NCI-H1417 treated with DMSO at 0.1 percent for 48 hours (cell line): ENCODE measurements at regions not wholly inside any gene's neighbourhood (a gene's known extent, or its start where the extent isn't known, plus 50 kb on each side); places are given as distances from the start of the nearest gene placed in this dataset.
"Not testable (repeated sequence)": the region's sequence is repeated elsewhere in the genome, so short reads cannot be mapped to it uniquely, and the experiment has no call there.

Experiments used
- DNase-seq: peaks from one replicate; lab custom pipeline; 2025; lab: John Stamatoyannopoulos, UW

- no peak for DNase-seq
Observed at GRCh38 chr2:163949693-163950092, 213.9 kb upstream of the FIGN start.

DNA sequence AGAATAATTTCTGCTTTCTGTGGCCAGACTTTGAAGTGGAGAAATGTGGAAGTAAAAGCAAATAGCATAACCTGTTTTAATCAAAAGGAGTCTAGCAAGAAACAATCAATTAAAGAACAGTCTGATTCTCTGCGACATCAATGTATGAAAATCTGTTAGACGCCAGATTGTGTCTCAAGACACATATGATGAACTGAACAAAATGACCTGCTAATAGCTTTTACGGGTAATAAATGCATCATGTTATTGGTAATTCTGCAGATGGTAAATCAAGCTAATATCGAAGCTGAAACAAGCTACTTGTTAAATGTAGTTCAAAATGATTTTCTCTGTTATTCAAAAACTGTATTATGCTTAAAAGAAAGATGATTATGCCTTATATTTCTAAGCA, 208.5 kb upstream of the FIGN start:
- no peak for DNase-seq

DNA sequence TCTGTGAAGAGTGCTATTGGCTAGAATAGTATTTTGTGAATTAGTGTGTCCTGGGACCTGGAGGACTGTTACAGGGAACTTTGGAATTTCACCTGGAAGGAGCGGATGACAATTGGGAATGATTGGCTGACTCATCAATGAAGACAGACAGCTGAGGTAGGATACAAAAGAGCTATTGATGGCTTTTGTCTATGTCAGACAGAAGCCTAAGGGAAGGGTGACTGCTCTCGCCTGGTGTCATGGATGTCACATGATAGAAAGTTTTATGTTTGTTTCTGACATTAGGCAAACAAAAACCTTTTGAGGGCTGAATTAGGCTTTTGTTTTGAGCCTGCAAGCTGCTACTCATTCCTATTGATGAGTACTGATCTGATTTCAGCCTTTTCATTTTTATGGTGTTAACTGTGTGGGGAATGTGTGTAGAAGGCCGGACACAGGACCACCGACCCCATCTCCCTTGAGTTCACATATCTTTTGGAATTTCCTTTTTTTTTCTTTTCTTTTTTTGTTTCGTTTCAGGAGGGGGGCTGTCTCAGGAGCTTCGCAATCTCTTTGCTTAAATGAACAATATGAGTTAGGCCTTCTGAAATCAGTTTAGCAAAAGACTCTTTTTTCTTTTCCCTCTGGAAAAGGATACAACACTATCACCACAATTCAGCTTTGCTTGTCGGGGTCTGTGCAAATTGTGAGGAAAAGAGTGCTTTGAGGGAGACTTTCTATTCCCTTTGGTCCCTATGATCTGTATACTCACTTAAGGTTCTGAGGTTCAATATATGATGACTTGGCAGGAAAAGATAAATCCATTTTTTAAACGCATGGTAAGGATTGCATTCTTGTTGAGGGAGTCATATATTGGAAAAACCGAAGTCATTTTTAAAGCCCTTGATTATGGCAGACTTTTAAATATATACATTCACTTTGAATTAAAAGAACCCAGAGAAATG, 207.9 kb upstream of the FIGN start:
- no peak for DNase-seq

DNA sequence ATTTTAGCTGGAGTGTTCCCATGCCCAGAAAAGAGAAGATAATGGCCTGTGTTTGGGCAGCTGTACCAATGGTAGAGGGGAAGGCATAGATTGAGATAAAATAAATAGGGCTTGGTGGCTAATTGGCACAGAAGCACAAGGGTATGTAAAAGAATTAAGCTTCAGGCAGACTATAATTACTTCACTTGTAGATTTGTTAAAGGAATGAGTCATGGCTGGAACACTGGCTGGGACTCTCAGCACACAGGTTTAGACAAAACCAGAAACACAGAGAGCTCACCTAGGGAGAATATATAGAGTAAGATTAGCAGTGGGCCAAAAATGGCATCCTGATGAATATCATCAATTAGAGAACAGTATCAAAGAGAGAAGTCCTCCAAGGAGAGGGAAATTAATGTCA, 198.3 kb upstream of the FIGN start:
- DNase-seq, result no peak

DNA sequence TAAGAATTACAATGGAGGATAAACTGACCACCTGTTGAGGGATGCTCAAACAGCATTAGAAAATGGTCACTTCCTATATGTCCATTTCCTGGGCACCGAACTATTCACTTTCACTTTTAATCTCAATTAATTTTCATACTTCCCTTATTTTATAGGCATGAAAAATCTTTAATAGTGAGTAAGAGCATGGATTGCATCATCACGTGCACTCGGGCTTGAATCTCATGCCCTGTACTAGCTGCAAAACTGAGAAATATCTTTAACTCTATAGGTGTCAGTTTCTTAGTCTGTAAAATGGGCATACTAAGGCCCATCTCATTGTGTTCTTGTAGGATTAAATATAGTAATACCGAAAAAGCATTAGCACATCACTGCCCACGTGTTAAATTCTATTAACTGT, 183.9 kb upstream of the FIGN start:
- no peak for DNase-seq

- DNase-seq, result not testable (repeated sequence)
Observed at GRCh38 chr2:163914486-163914885, 178.7 kb upstream of the FIGN start.

GRCh38 chr2:163913532-163913944, 177.7 kb upstream of the FIGN start:
- not testable (repeated sequence) for DNase-seq

GRCh38 chr2:163909411-163910080, 173.7 kb upstream of the FIGN start:
- DNase-seq, result no peak

- DNase-seq, result no peak
Observed at GRCh38 chr2:163906410-163906809, 170.6 kb upstream of the FIGN start.

DNA sequence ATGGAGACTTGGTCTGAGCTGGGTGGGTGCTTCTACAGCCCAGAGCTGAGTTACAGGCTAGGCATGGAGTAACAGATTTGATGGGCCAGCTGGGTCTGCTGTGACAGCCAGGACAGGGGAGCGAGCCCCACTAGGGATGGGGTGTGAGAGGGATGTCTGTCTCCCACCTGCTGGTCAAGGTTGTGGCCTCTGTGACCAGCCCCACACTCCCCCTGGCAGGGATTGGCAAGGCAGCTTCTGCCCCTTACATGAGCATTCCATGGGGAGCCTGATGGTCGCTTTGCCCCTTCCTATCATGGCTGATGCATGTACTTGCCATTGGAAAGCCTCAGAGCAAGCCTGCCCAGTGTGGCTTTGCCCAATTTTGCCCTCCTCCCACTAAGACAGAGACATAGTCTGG, 162.0 kb upstream of the FIGN start:
- no peak for DNase-seq

DNA sequence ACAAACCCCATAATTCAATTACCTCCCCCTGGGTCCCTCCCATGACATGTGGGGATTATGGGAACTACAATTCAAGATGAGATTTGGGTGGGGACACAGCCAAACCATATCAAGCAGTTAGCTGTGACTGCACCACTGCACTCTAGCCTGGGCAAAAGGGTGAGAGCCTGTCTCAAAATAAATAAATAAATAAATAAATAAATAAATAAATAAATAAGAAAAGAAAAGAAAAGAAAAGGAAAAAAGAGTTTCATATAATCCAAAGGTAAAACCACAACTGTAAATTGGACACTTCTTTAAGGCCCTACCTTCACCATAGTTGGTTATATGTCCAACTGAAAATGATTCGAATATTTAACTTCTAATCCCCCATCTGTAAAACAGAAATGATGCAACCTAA, 157.6 kb upstream of the FIGN start:
- DNase-seq, result not testable (repeated sequence)

GRCh38 chr2:163888591-163888990, 152.8 kb upstream of the FIGN start:
- DNase-seq, result no peak

DNA sequence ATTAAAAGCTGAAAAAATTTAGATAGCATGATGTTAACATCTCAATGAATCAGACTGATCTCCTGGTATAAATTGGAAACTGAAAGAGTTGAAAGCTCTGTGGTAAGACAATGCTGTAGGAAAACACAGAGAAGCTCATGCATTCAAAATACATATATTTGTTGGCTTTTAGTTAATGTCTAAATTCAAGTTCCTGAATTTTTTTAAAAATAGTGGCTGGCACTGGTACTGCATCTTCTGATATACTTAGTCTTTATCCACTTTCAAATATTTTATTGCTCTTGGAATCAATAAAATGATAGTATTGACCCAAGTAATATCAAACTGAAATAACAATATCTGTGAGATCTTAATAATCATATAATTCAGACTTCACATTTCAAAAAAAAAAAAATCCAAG, 151.4 kb upstream of the FIGN start:
- no peak for DNase-seq

DNA sequence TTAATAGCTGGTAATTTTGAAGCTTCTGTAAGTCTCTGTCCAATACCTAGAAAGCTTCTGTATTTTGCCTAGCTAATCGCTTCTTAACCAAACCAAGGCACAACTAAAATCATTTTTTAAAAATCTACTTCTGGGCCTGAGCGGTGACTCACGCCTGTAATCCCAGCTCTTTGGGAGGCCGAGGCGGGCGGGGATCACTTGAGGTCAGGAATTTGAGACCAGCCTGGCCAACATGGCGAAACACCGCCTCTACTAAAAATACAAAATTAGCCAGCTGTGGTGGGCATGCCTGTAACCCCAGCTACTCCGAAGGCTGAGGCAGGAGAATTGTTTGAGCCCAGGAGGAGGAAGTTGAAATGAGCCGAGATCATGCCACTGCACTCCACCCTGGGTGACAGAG, 148.6 kb upstream of the FIGN start:
- DNase-seq, result no peak

DNA sequence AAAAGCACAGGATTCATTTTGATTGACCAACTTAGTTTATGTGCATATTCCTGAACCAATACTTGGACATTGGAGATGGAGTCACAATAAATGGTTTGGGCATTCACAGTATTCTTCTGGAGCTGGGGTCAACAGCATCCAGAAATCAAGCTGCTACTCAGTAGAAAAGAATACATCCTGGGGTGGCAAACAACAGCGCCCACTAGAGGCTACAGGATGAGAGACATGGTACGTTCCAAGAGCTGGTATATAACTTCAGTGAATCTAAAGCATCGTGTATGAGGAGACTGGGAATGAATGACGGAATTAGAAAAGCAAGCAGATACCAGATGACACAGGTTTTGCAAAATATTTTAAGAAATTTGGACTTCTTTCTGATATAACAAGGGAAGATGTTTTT, 142.9 kb upstream of the FIGN start:
- no peak for DNase-seq

- DNase-seq, result no peak
Observed at GRCh38 chr2:163877316-163877715, 141.5 kb upstream of the FIGN start.

GRCh38 chr2:163863073-163863472, 127.3 kb upstream of the FIGN start:
- DNase-seq, result no peak

- DNase-seq, result no peak
Observed at GRCh38 chr2:163859951-163860350, 124.1 kb upstream of the FIGN start.

DNA sequence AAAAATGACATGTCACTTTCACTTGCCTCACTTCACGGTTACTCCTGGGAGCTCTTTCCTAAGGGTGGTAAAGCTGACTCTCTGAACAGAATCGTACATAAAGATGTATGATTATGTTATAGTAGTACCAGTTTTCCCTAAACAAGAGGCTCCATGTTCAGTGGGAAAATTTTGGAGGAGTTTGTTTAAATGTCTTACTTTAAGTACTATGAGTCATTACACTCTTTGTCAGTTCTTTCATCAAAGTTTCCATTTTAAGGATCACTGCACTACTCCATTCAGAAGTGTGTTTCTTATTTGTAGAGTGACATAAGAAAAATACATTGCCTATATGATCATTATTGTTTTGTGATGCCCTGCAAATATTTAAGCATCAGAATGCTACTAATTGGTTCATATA, 121.1 kb upstream of the FIGN start:
- DNase-seq, result no peak

DNA sequence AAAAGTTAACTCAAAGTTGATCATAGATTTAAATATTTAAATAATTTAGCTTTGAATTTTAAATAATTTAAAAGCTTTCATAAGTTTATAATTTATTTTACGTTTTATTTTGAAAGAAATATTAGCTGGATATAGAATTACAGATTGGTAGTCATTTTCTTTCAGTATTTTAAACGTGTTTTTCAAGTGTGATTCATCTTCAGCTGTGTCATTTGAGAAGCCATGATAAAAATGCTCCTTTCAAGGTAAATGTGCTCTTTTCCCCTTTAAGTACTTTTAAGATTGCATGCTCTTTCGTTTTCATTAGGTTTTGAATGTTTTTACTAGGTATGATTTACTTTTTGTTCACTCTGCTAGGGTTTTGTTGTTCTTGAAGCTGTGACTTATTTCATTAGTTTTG, 116.8 kb upstream of the FIGN start:
- DNase-seq, result no peak

DNA sequence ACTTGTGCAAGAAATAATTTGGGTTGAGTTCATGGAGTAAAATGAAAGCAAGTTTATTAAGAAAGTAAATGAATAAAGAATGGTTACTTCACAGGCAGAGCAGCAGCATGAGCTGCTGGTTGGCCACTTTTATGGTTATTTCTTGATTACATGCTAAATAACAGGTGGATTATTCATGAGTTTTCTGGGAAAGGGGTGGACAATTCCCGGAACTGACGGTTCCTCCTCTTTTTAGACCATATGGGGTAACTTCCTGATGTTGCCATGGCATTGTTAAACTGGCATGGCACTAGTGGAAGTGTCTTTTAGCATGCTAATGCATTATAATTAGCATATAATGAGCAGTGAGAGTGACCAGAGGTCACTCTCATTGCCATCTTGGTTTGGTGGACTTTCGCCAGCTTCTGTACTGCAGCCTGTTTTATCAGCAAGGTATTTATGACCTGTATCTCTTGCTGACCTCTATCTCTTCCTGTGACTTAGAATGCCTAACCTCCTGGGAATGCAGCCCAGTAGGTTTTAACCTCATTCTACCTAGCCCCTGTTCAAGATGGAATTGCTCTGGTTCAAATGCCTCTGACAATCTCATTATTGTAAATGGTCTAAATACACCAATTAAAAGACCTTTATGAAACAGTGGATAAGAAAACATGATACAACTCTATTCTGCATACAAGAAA, 114.1 kb upstream of the FIGN start:
- no peak for DNase-seq

- DNase-seq, result no peak
Observed at GRCh38 chr2:163838890-163839289, 103.1 kb upstream of the FIGN start.

DNA sequence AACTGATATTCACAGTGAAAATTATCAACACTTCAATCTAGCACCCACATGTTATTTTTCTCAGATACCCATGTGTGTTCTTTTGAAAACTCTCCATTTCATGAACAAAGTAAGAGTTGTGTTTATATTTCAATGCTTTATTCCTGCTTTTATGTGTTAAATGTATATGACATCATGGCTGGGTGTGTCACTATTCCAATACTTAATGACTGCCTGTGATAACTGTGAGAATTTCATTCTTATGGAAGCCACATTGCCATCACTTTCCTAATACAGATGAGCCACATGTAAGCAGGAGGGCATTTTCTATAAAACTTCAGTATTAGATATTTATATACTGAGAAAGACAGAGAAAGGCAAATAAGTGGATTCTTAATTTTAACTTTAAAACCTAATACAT, 100.4 kb upstream of the FIGN start:
- no peak for DNase-seq
